ENCODE measurements at regions not wholly inside any gene's neighbourhood (a gene's known extent, or its start where the extent isn't known, plus 50 kb on each side); places are given as distances from the start of the nearest gene placed in this dataset.

DNA sequence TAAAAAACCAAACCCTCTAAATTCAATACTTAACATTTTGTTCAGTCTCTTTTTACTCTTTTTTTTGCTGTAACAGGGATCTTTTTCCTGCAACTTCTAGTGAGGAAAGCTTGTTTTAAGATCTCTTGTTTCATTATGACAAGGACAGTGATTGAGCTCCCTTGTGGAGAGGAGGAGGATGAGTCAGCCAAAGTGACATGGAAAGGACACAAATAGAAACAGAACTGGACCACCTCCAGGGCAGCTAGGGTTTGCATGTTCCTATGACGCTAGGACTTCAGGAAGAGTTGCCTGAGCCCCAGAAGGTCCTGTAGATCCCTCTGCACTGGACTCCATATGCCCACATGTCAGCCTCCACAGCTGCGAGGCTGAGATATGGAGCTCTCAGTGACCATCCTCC, 212.6 kb upstream of the FAM78B start:
- no peak overlapping the region for H3K4me3 ChIP-seq (ENCODE audit: insufficient read depth, low read depth, low read length)
- no peak overlapping the region for H2AFZ ChIP-seq (ENCODE audit: low read depth, low read length)
- H3K4me2 ChIP-seq (ENCODE audit: low read length): no peak overlapping the region
- no peaks in the 10 kb centered on the region for H3K27me3 ChIP-seq (ENCODE audit: insufficient read depth, low read length)
- H3K36me3 ChIP-seq (ENCODE audit: insufficient read depth, low read length): no peaks in the 10 kb centered on the region
- H3K27ac ChIP-seq (ENCODE audit: low read depth, low read length): no peak overlapping the region
- H3K4me3 Mint-ChIP-seq (ENCODE audit: unreplicated experiment): no peak overlapping the region
- H3K79me2 ChIP-seq (ENCODE audit: insufficient read depth, low read length): no peaks in the 10 kb centered on the region
- H4K20me1 ChIP-seq (ENCODE audit: insufficient read depth, low read length): no peaks in the 10 kb centered on the region
- H3K36me3 Mint-ChIP-seq (ENCODE audit: low read depth, unreplicated experiment): no peaks in the 10 kb centered on the region
- no peaks in the 10 kb centered on the region for H3K9me3 Mint-ChIP-seq (ENCODE audit: unreplicated experiment)
- H3K9ac ChIP-seq (ENCODE audit: low read length): no peak overlapping the region
- H3K9me3 ChIP-seq (ENCODE audit: insufficient read depth, low read depth, low read length): no peaks in the 10 kb centered on the region
- no peaks in the 10 kb centered on the region for H3K27me3 Mint-ChIP-seq (ENCODE audit: low read depth, unreplicated experiment)
- TF ChIP-seq, protein P1, sequence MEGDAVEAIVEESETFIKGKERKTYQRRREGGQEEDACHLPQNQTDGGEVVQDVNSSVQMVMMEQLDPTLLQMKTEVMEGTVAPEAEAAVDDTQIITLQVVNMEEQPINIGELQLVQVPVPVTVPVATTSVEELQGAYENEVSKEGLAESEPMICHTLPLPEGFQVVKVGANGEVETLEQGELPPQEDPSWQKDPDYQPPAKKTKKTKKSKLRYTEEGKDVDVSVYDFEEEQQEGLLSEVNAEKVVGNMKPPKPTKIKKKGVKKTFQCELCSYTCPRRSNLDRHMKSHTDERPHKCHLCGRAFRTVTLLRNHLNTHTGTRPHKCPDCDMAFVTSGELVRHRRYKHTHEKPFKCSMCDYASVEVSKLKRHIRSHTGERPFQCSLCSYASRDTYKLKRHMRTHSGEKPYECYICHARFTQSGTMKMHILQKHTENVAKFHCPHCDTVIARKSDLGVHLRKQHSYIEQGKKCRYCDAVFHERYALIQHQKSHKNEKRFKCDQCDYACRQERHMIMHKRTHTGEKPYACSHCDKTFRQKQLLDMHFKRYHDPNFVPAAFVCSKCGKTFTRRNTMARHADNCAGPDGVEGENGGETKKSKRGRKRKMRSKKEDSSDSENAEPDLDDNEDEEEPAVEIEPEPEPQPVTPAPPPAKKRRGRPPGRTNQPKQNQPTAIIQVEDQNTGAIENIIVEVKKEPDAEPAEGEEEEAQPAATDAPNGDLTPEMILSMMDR (IDR thresholded peaks at IDR 0.05; ENCODE audit: insufficient read depth, low read depth, low read length): no peak
- no peak for TF ChIP-seq EZH2 (IDR thresholded peaks at IDR 0.05; ENCODE audit: insufficient read depth, low read length)
- peaks cover 22% of the 10 kb centered on the region for H3K4me1 Mint-ChIP-seq (ENCODE audit: low read depth, unreplicated experiment)
- H3K27ac Mint-ChIP-seq (ENCODE audit: unreplicated experiment): peak overlapping the region; percentile 9
- no peak for FAIRE-seq
- DNase-seq (ENCODE audit: low read depth): peak; percentile 3
- peaks cover 3% of the 10 kb centered on the region for H3K4me1 ChIP-seq (ENCODE audit: insufficient read depth, low read length)

- no peak for FAIRE-seq
- Histone ChIP-seq H3K4me2 (ENCODE audit: low read length) (no peak overlapping the region), H3K27me3 (ENCODE audit: insufficient read depth, low read length) (no peaks in the 10 kb centered on the region), H3K9me3 (ENCODE audit: insufficient read depth, low read depth, low read length) (no peaks in the 10 kb centered on the region), H3K79me2 (ENCODE audit: insufficient read depth, low read length) (no peaks in the 10 kb centered on the region), H3K27ac (ENCODE audit: low read depth, low read length) (no peak overlapping the region), H3K4me1 (ENCODE audit: insufficient read depth, low read length) (peaks cover 3% of the 10 kb centered on the region), H2AFZ (ENCODE audit: low read depth, low read length) (no peak overlapping the region), H3K9ac (ENCODE audit: low read length) (no peak overlapping the region), H3K36me3 (ENCODE audit: insufficient read depth, low read length) (no peaks in the 10 kb centered on the region), H3K4me3 (ENCODE audit: insufficient read depth, low read depth, low read length) (no peak overlapping the region), H4K20me1 (ENCODE audit: insufficient read depth, low read length) (no peaks in the 10 kb centered on the region)
- Mint-ChIP-seq H3K4me1 (ENCODE audit: low read depth, unreplicated experiment) (peaks cover 23% of the 10 kb centered on the region), H3K36me3 (ENCODE audit: low read depth, unreplicated experiment) (no peaks in the 10 kb centered on the region), H3K4me3 (ENCODE audit: unreplicated experiment) (no peak overlapping the region), H3K9me3 (ENCODE audit: unreplicated experiment) (no peaks in the 10 kb centered on the region), H3K27ac (ENCODE audit: unreplicated experiment) (no peak overlapping the region), H3K27me3 (ENCODE audit: low read depth, unreplicated experiment) (no peaks in the 10 kb centered on the region)
- no peak for TF ChIP-seq EZH2 (IDR thresholded peaks at IDR 0.05; ENCODE audit: insufficient read depth, low read length)
- TF ChIP-seq, protein P1 (IDR thresholded peaks at IDR 0.05; ENCODE audit: insufficient read depth, low read depth, low read length): no peak
- DNase-seq (ENCODE audit: low read depth): no peak
Observed at GRCh38 chr1:166383137-166383536, 216.3 kb upstream of the FAM78B start.

- Mint-ChIP-seq H3K4me1 (ENCODE audit: low read depth, unreplicated experiment) (peaks cover 17% of the 10 kb centered on the region), H3K9me3 (ENCODE audit: unreplicated experiment) (no peaks in the 10 kb centered on the region), H3K4me3 (ENCODE audit: unreplicated experiment) (no peak overlapping the region), H3K36me3 (ENCODE audit: low read depth, unreplicated experiment) (no peaks in the 10 kb centered on the region), H3K27me3 (ENCODE audit: low read depth, unreplicated experiment) (no peaks in the 10 kb centered on the region), H3K27ac (ENCODE audit: unreplicated experiment) (no peak overlapping the region)
- Histone ChIP-seq H3K4me1 (ENCODE audit: insufficient read depth, low read length) (no peaks in the 10 kb centered on the region), H4K20me1 (ENCODE audit: insufficient read depth, low read length) (no peaks in the 10 kb centered on the region), H3K79me2 (ENCODE audit: insufficient read depth, low read length) (no peaks in the 10 kb centered on the region), H2AFZ (ENCODE audit: low read depth, low read length) (no peak overlapping the region), H3K4me3 (ENCODE audit: insufficient read depth, low read depth, low read length) (no peak overlapping the region), H3K27ac (ENCODE audit: low read depth, low read length) (no peak overlapping the region), H3K9ac (ENCODE audit: low read length) (no peak overlapping the region), H3K27me3 (ENCODE audit: insufficient read depth, low read length) (no peaks in the 10 kb centered on the region), H3K36me3 (ENCODE audit: insufficient read depth, low read length) (no peaks in the 10 kb centered on the region), H3K9me3 (ENCODE audit: insufficient read depth, low read depth, low read length) (no peaks in the 10 kb centered on the region), H3K4me2 (ENCODE audit: low read length) (no peak overlapping the region)
- no peak for DNase-seq (ENCODE audit: low read depth)
- no peak for TF ChIP-seq EZH2 (IDR thresholded peaks at IDR 0.05; ENCODE audit: insufficient read depth, low read length)
- FAIRE-seq: no peak
Observed at GRCh38 chr1:166383635-166384346, 217.0 kb upstream of the FAM78B start.
